ENCODE measurements at regions not wholly inside any gene's neighbourhood (a gene's known extent, or its start where the extent isn't known, plus 50 kb on each side); places are given as distances from the start of the nearest gene placed in this dataset.

- TF ChIP-seq CTCF (IDR thresholded peaks at IDR 0.05) = no peak
- ChIA-PET CTCF (no interaction called here), POLR2A (no interaction called here)
- DNase-seq = no peak
- Histone ChIP-seq H3K4me1 (ENCODE audit: insufficient read depth, low read length) (no peaks in the 10 kb centered on the region), H3K27ac (ENCODE audit: low read depth in 1 of 2, low read length in 2 of 2) (no peak overlapping the region), H3K4me3 (ENCODE audit: low read length) (no peak overlapping the region), H3K9me3 (ENCODE audit: control insufficient read depth in 1 of 2, insufficient read depth in 1 of 2, low read length in 2 of 2) (peaks cover 0 to 4% of the 10 kb centered on the region in 2 experiments), H3K36me3 (ENCODE audit: insufficient read depth, low read length) (no peaks in the 10 kb centered on the region), H3K27me3 (ENCODE audit: control insufficient read depth in 1 of 2, insufficient read depth in 2 of 2, low read length in 2 of 2) (no peaks in the 10 kb centered on the region)
- H3K27me3 Mint-ChIP-seq = no peaks in the 10 kb centered on the region
- no peak overlapping the region for H3K27ac Mint-ChIP-seq
- no peak overlapping the region for H3K4me3 Mint-ChIP-seq
- no peaks in the 10 kb centered on the region for H3K36me3 Mint-ChIP-seq (ENCODE audit: low read depth)
- H3K9me3 Mint-ChIP-seq = peaks cover 6% of the 10 kb centered on the region
- no peaks in the 10 kb centered on the region for H3K4me1 Mint-ChIP-seq (ENCODE audit: low read depth)
- ATAC-seq (ENCODE audit: poor library complexity) = no peak
- intact Hi-C loops (cut with DNase I, micrococcal nuclease) = no loop called here
Observed at GRCh38 chr5:56343988-56344387, 110.9 kb upstream of the ANKRD55 start.

- no peaks in the 10 kb centered on the region for H3K36me3 ChIP-seq (ENCODE audit: insufficient read depth, low read length)
- Mint-ChIP-seq H3K9me3 (peaks cover 6% of the 10 kb centered on the region), H3K27me3 (no peaks in the 10 kb centered on the region), H3K4me3 (no peak overlapping the region), H3K4me1 (ENCODE audit: low read depth) (no peaks in the 10 kb centered on the region), H3K36me3 (ENCODE audit: low read depth) (no peaks in the 10 kb centered on the region), H3K27ac (no peak overlapping the region)
- H3K4me1 ChIP-seq (ENCODE audit: insufficient read depth, low read length) = no peaks in the 10 kb centered on the region
- CTCF ChIA-PET = no interaction called here
- no peak overlapping the region for H3K27ac ChIP-seq (ENCODE audit: low read depth in 1 of 2, low read length in 2 of 2)
- DNase-seq (no peak), ATAC-seq (ENCODE audit: poor library complexity) (no peak)
- POLR2A ChIA-PET = interaction anchor here (1.5 kb wide), 1 partner anchor 15 kb away, joined by 4 read pairs; no protein-coding TSS in a partner anchor
- no peak for TF ChIP-seq CTCF (IDR thresholded peaks at IDR 0.05)
- H3K4me3 ChIP-seq (ENCODE audit: low read length) = no peak overlapping the region
- intact Hi-C loops (cut with DNase I, micrococcal nuclease) = no loop called here
- H3K9me3 ChIP-seq (ENCODE audit: control insufficient read depth in 1 of 2, insufficient read depth in 1 of 2, low read length in 2 of 2) = peaks cover 0 to 4% of the 10 kb centered on the region in 2 experiments
- no peaks in the 10 kb centered on the region for H3K27me3 ChIP-seq (ENCODE audit: control insufficient read depth in 1 of 2, insufficient read depth in 2 of 2, low read length in 2 of 2)
Observed at GRCh38 chr5:56342616-56343015, 109.5 kb upstream of the ANKRD55 start.

- H3K27ac Mint-ChIP-seq = no peak overlapping the region
- H3K4me1 ChIP-seq (ENCODE audit: insufficient read depth, low read length) = no peaks in the 10 kb centered on the region
- no peaks in the 10 kb centered on the region for H3K36me3 ChIP-seq (ENCODE audit: insufficient read depth, low read length)
- H3K9me3 ChIP-seq (ENCODE audit: control insufficient read depth in 1 of 2, insufficient read depth in 1 of 2, low read length in 2 of 2) = peaks cover 5 to 8% of the 10 kb centered on the region in 2 experiments
- H3K4me3 ChIP-seq (ENCODE audit: low read length) = no peak overlapping the region
- H3K27ac ChIP-seq (ENCODE audit: low read depth in 1 of 2, low read length in 2 of 2) = no peak overlapping the region
- H3K36me3 Mint-ChIP-seq (ENCODE audit: low read depth) = no peaks in the 10 kb centered on the region
- H3K4me1 Mint-ChIP-seq (ENCODE audit: low read depth) = no peaks in the 10 kb centered on the region
- POLR2A ChIA-PET = interaction anchor here (1.6 kb wide), 1 partner anchor 11 kb away, joined by 4 read pairs; no protein-coding TSS in a partner anchor
- intact Hi-C loops (cut with DNase I, micrococcal nuclease) = no loop called here
- H3K4me3 Mint-ChIP-seq = no peak overlapping the region
- CTCF ChIA-PET = interaction anchor here (1.5 kb wide), 1 partner anchor 11 kb away, joined by 3 read pairs; no protein-coding TSS in a partner anchor
- no peaks in the 10 kb centered on the region for H3K27me3 Mint-ChIP-seq
- no peak for TF ChIP-seq CTCF (IDR thresholded peaks at IDR 0.05)
- DNase-seq = no peak
- no peaks in the 10 kb centered on the region for H3K27me3 ChIP-seq (ENCODE audit: control insufficient read depth in 1 of 2, insufficient read depth in 2 of 2, low read length in 2 of 2)
- no peak for ATAC-seq (ENCODE audit: poor library complexity)
- peaks cover 5% of the 10 kb centered on the region for H3K9me3 Mint-ChIP-seq
Observed at GRCh38 chr5:56340196-56340980, 107.3 kb upstream of the ANKRD55 start.

Measured in CD4-positive, alpha-beta T cell (primary cell).